Fibroblast of lung (primary cell): ENCODE measurements at regions not wholly inside any gene's neighbourhood (a gene's known extent, or its start where the extent isn't known, plus 50 kb on each side); places are given as distances from the start of the nearest gene placed in this dataset.
"Not testable (repeated sequence)": the region's sequence is repeated elsewhere in the genome, so short reads cannot be mapped to it uniquely, and the experiment has no call there.

Source experiments
- DNase-seq, 2 donors: peaks; one replicate each; pipeline versions ENCODE4 v3.0.0 to v3.0.0-alpha.2; 2010; ENCODE audit warnings: low read depth in 2 of 2
- H2AFZ ChIP-seq: 2 replicates; pipeline ENCODE4 v1.5.1; 2012; ENCODE audit warnings: low read length, control low read depth, inconsistent platforms
- H3K27ac ChIP-seq: 2 replicates; pipeline ENCODE4 v1.5.1; 2011; ENCODE audit warnings: low read length, control low read depth; ENCODE audit not compliant: insufficient read depth
- H3K27me3 ChIP-seq: 2 replicates; pipeline ENCODE4 v1.5.1; 2011; ENCODE audit warnings: mild to moderate bottlenecking, low read length; ENCODE audit not compliant: control insufficient read depth, insufficient read depth
- H3K36me3 ChIP-seq: 2 replicates; pipeline ENCODE4 v1.5.1; 2011; ENCODE audit warnings: low read length; ENCODE audit not compliant: control insufficient read depth, insufficient read depth
- H3K4me1 ChIP-seq: 2 replicates; pipeline ENCODE4 v1.5.1; 2011; ENCODE audit warnings: low read length; ENCODE audit not compliant: control insufficient read depth, insufficient read depth; ENCODE audit errors: extremely low read depth
- H3K4me2 ChIP-seq: 2 replicates; pipeline ENCODE4 v1.5.1; 2011; ENCODE audit warnings: low read length, control low read depth; ENCODE audit not compliant: insufficient read depth; ENCODE audit errors: extremely low read depth
- H3K4me3 ChIP-seq, 4 experiments: fragments of 200-600 bp in 1 of 4; sonication (generic) in 1 of 4; replicated peaks in 1 of 4; 2 replicates each; pipeline ENCODE4 v1.5.1; 2011 to 2016; ENCODE audit warnings: low read length in 4 of 4, low read depth in 3 of 4, mild to moderate bottlenecking in 3 of 4, control low read depth in 2 of 4, inconsistent platforms in 1 of 4, mixed read lengths in 1 of 4; ENCODE audit not compliant: insufficient read depth in 1 of 4; ENCODE audit errors: control extremely low read depth in 1 of 4
- H3K79me2 ChIP-seq: 2 replicates; pipeline ENCODE4 v1.5.1; 2012; ENCODE audit warnings: mild to moderate bottlenecking, low read length, inconsistent platforms; ENCODE audit not compliant: control insufficient read depth, insufficient read depth
- H3K9ac ChIP-seq: 2 replicates; pipeline ENCODE4 v1.5.1; 2011; ENCODE audit warnings: mild to moderate bottlenecking, low read length, control low read depth; ENCODE audit not compliant: insufficient read depth
- H3K9me3 ChIP-seq: 2 replicates; pipeline ENCODE4 v1.5.1; 2012; ENCODE audit warnings: low read depth, low read length; ENCODE audit not compliant: control insufficient read depth, insufficient read depth
- H4K20me1 ChIP-seq: 2 replicates; pipeline ENCODE4 v1.5.1; 2011; ENCODE audit warnings: low read length; ENCODE audit not compliant: control insufficient read depth, insufficient read depth; ENCODE audit errors: extremely low read depth
- CTCF ChIP-seq, 2 donors: IDR thresholded peaks in 1 of 2; conservative IDR thresholded peaks in 1 of 2; 1 replicate in 1 of 2; 2 replicates in 1 of 2; pipeline ENCODE4 v1.5.1; 2011 to 2012; ENCODE audit warnings: low read length in 2 of 2, control low read depth in 1 of 2, inconsistent platforms in 1 of 2, low read depth in 1 of 2, mild to moderate bottlenecking in 1 of 2
- EZH2 ChIP-seq: IDR thresholded peaks from 2 replicates; pipeline ENCODE4 v1.5.1; 2012; ENCODE audit warnings: low read length, control low read depth, mild to moderate bottlenecking; ENCODE audit errors: missing control alignments

- H3K4me2 ChIP-seq: no peak overlapping the region
- H3K27me3 ChIP-seq: no peaks in the 10 kb centered on the region
- H3K4me1 ChIP-seq: no peaks in the 10 kb centered on the region
- no peaks in the 10 kb centered on the region for H3K79me2 ChIP-seq
- no peak for TF ChIP-seq CTCF (conservative IDR thresholded peaks at IDR 0.05 in 1 of 2, IDR thresholded peaks at IDR 0.05 in 1 of 2; ENCODE audit: low read depth in 1 of 2, low read length in 2 of 2)
- TF ChIP-seq EZH2: no peak
- H3K9ac ChIP-seq: no peak overlapping the region
- no peak overlapping the region for H3K4me3 ChIP-seq
- no peaks in the 10 kb centered on the region for H3K9me3 ChIP-seq
- no peaks in the 10 kb centered on the region for H4K20me1 ChIP-seq
- no peak overlapping the region for H2AFZ ChIP-seq
- H3K36me3 ChIP-seq: no peaks in the 10 kb centered on the region
- no peak for DNase-seq
- H3K27ac ChIP-seq: no peak overlapping the region
These were observed 1431.3 kb downstream of the ZPLD1 start for GRCh38 chr3:103866113-103866512.

GRCh38 chr3:103873021-103873420, 1438.2 kb downstream of the ZPLD1 start:
- Histone ChIP-seq H2AFZ (no peak overlapping the region), H3K79me2 (no peaks in the 10 kb centered on the region), H3K9ac (no peak overlapping the region), H3K9me3 (no peaks in the 10 kb centered on the region), H3K27ac (no peak overlapping the region), H3K27me3 (no peaks in the 10 kb centered on the region), H3K36me3 (no peaks in the 10 kb centered on the region), H3K4me3 (no peak overlapping the region), H3K4me1 (no peaks in the 10 kb centered on the region), H3K4me2 (no peak overlapping the region), H4K20me1 (no peaks in the 10 kb centered on the region)
- TF ChIP-seq CTCF (conservative IDR thresholded peaks at IDR 0.05 in 1 of 2, IDR thresholded peaks at IDR 0.05 in 1 of 2; ENCODE audit: low read depth in 1 of 2, low read length in 2 of 2) (no peak), EZH2 (no peak)
- DNase-seq: peak in 1 of 2 donors; percentile 3

GRCh38 chr3:103873897-103874545, 1439.2 kb downstream of the ZPLD1 start:
- Histone ChIP-seq H3K9ac (no peak overlapping the region), H4K20me1 (no peaks in the 10 kb centered on the region), H3K36me3 (no peaks in the 10 kb centered on the region), H3K9me3 (no peaks in the 10 kb centered on the region), H3K4me1 (no peaks in the 10 kb centered on the region), H3K27me3 (no peaks in the 10 kb centered on the region), H3K4me2 (no peak overlapping the region), H3K79me2 (no peaks in the 10 kb centered on the region), H2AFZ (no peak overlapping the region), H3K4me3 (no peak overlapping the region), H3K27ac (no peak overlapping the region)
- TF ChIP-seq CTCF (conservative IDR thresholded peaks at IDR 0.05 in 1 of 2, IDR thresholded peaks at IDR 0.05 in 1 of 2; ENCODE audit: low read depth in 1 of 2, low read length in 2 of 2) (no peak), EZH2 (no peak)
- peak in 1 of 2 donors; percentile 29 for DNase-seq

GRCh38 chr3:103881809-103882208, 1447.0 kb downstream of the ZPLD1 start:
- DNase-seq, H3K27ac ChIP-seq, H3K4me3 ChIP-seq, H3K27me3 ChIP-seq, H3K79me2 ChIP-seq, H3K4me2 ChIP-seq, H3K9me3 ChIP-seq, H3K36me3 ChIP-seq, H2AFZ ChIP-seq, H3K9ac ChIP-seq, H3K4me1 ChIP-seq, H4K20me1 ChIP-seq: not testable (repeated sequence)
